ENCODE measurements at regions not wholly inside any gene's neighbourhood (a gene's known extent, or its start where the extent isn't known, plus 50 kb on each side); places are given as distances from the start of the nearest gene placed in this dataset.

DNA sequence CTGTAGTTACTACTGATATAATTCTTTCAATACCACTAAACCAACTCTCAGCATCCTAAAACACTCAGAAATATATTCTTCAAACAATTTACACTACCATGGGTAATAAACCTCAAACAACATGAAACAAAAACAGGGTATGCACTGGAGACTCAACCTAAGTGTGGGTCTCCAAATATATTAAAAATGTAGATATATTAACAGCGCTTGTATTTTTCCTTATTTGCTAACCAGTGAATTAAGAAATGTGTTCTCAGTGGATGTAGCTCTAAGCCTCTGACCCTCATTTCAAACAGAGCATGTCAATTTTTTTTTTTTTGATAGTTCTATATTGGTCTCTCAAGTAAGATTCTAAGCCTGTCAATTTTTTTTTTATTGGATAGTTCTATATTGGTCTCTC is 778.5 kb upstream of the CDH10 start:
- TF ChIP-seq POLR2A (IDR thresholded peaks at IDR 0.05) (no peak), POLR2AphosphoS5 (IDR thresholded peaks at IDR 0.05) (no peak)
- TF ChIP-seq, protein P1, sequence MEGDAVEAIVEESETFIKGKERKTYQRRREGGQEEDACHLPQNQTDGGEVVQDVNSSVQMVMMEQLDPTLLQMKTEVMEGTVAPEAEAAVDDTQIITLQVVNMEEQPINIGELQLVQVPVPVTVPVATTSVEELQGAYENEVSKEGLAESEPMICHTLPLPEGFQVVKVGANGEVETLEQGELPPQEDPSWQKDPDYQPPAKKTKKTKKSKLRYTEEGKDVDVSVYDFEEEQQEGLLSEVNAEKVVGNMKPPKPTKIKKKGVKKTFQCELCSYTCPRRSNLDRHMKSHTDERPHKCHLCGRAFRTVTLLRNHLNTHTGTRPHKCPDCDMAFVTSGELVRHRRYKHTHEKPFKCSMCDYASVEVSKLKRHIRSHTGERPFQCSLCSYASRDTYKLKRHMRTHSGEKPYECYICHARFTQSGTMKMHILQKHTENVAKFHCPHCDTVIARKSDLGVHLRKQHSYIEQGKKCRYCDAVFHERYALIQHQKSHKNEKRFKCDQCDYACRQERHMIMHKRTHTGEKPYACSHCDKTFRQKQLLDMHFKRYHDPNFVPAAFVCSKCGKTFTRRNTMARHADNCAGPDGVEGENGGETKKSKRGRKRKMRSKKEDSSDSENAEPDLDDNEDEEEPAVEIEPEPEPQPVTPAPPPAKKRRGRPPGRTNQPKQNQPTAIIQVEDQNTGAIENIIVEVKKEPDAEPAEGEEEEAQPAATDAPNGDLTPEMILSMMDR (IDR thresholded peaks at IDR 0.05): no peak
